Transverse colon (tissue), 4 donors: ENCODE measurements at regions not wholly inside any gene's neighbourhood (a gene's known extent, or its start where the extent isn't known, plus 50 kb on each side); places are given as distances from the start of the nearest gene placed in this dataset.

Experiments used
- DNase-seq: peaks from one replicate; pipeline ENCODE4 v3.0.0-alpha.2; 2019
- H3K27ac ChIP-seq, 4 donors: fragments of 200-600 bp; sonication (generic); 2 replicates each; pipeline ENCODE4 v1.5.1; 2016 to 2018; ENCODE audit warnings: inconsistent platforms in 4 of 4
- H3K27me3 ChIP-seq: fragments of 200-600 bp; sonication (generic); 2 replicates; pipeline ENCODE4 v1.5.1; 2017; ENCODE audit warnings: inconsistent platforms
- H3K36me3 ChIP-seq, 4 donors: fragments of 200-600 bp; sonication (generic); 2 replicates each; pipeline ENCODE4 v1.5.1; 2017 to 2019; ENCODE audit warnings: inconsistent platforms in 4 of 4
- H3K4me1 ChIP-seq, 4 donors: fragments of 200-600 bp; sonication (generic); 2 replicates each; pipeline ENCODE4 v1.5.1; 2017 to 2020; ENCODE audit warnings: inconsistent platforms in 4 of 4
- H3K4me3 ChIP-seq, 4 donors: fragments of 200-600 bp; sonication (generic); 1 replicate in 1 of 4; 2 replicates in 3 of 4; pipeline versions ENCODE4 v1.5.1 to v1.6.1; 2017 to 2019; ENCODE audit warnings: inconsistent platforms in 4 of 4
- H3K9me3 ChIP-seq, 2 donors: fragments of 200-600 bp; sonication (generic); 2 replicates each; pipeline ENCODE4 v1.5.1; 2017 to 2019; ENCODE audit warnings: inconsistent platforms in 2 of 2
- EP300 ChIP-seq: sonication (generic); formaldehyde crosslinking; IDR thresholded peaks from one replicate; pipeline ENCODE4 v1.6.1; 2017; ENCODE audit warnings: antibody characterized with exemption, low read depth
- POLR2A ChIP-seq: fragments of 450-650 bp; IDR thresholded peaks from one replicate; pipeline ENCODE4 v1.6.1; 2016; ENCODE audit warnings: antibody characterized with exemption, mild to moderate bottlenecking, moderate library complexity
- POLR2AphosphoS5 ChIP-seq, 3 donors: sonication (generic); formaldehyde crosslinking; IDR thresholded peaks; one replicate each; pipeline ENCODE4 v1.6.1; 2016; ENCODE audit warnings: antibody characterized with exemption in 3 of 3
- WGBS, 2 donors: methylation state at CpG; one replicate each; pipeline ENCODE4 v1.1.5; 2018; ENCODE audit warnings: low coverage in 1 of 2; 5-methylcytosine and 5-hydroxymethylcytosine counted together
- in situ Hi-C, 4 donors: fragments of 200-750 bp; cut with MboI; loops; one replicate each; pipeline versions ENCODE4 v1.15.0 to v1.15.1; 2017; ENCODE audit warnings: low sequenced_read_pairs in 3 of 4, low pct_ligation_motif_present in 1 of 4, low pct_unique_long_range_greater_than_20kb in 1 of 4
- intact Hi-C: fragments of 100-400 bp; cut with DNase I; formaldehyde crosslinking; loops from one replicate; pipeline ENCODE4 v1.15.1; 2023; ENCODE audit warnings: low total_unique reads
- TF ChIP-seq, protein P1 (sequence below), 5 experiments: fragments of 200-600 bp in 3 of 5; fragments of 450-650 bp in 2 of 5; sonication (generic) in 3 of 5; IDR thresholded peaks; 1 replicate in 2 of 5; 2 replicates in 3 of 5; pipeline ENCODE4 v1.5.1; 2016 to 2017; ENCODE audit warnings: antibody characterized with exemption in 5 of 5, inconsistent platforms in 3 of 5, mild to moderate bottlenecking in 2 of 5, moderate library complexity in 1 of 5

DNA sequence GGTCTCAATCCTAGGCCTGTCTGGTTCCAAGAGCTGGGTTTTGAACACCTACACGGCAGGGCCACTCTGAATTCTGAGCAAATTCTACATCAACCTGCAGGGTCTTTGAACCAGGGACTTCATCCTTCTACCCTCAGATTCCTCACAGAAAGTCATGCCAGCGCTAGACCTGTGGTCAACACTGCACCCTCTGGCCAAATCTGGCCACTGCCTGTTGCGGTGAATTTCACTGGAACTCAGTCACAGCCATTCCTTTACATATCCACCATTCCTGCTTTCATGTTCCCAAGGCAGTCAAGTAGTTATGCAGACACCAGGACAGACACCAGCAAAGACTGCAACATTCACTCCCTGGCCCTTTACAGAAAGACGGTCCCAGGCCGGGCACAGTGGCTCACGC lies 144.6 kb downstream of the C16orf95 start:
- Histone ChIP-seq H3K27me3 (peaks cover 6% of the 10 kb centered on the region), H3K36me3 (no peaks in the 10 kb centered on the region), H3K4me1 (no peaks in the 10 kb centered on the region), H3K4me3 (no peak overlapping the region), H3K9me3 (no peaks in the 10 kb centered on the region), H3K27ac (no peak overlapping the region)
- in situ Hi-C loops = no loop called here
- 93% methylated on average over 6 of the region's 6 CpGs; no CpG with 5 or more reads in 1 of the 2 donors for WGBS, 2 donors
- no peak for TF ChIP-seq EP300
- no peak for TF ChIP-seq POLR2AphosphoS5 (IDR thresholded peaks at IDR 0.05)
- TF ChIP-seq, protein P1, sequence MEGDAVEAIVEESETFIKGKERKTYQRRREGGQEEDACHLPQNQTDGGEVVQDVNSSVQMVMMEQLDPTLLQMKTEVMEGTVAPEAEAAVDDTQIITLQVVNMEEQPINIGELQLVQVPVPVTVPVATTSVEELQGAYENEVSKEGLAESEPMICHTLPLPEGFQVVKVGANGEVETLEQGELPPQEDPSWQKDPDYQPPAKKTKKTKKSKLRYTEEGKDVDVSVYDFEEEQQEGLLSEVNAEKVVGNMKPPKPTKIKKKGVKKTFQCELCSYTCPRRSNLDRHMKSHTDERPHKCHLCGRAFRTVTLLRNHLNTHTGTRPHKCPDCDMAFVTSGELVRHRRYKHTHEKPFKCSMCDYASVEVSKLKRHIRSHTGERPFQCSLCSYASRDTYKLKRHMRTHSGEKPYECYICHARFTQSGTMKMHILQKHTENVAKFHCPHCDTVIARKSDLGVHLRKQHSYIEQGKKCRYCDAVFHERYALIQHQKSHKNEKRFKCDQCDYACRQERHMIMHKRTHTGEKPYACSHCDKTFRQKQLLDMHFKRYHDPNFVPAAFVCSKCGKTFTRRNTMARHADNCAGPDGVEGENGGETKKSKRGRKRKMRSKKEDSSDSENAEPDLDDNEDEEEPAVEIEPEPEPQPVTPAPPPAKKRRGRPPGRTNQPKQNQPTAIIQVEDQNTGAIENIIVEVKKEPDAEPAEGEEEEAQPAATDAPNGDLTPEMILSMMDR (IDR thresholded peaks at IDR 0.05) = no peak
- TF ChIP-seq POLR2A = no peak
- no peak for DNase-seq
- intact Hi-C loops = no loop called here

DNA sequence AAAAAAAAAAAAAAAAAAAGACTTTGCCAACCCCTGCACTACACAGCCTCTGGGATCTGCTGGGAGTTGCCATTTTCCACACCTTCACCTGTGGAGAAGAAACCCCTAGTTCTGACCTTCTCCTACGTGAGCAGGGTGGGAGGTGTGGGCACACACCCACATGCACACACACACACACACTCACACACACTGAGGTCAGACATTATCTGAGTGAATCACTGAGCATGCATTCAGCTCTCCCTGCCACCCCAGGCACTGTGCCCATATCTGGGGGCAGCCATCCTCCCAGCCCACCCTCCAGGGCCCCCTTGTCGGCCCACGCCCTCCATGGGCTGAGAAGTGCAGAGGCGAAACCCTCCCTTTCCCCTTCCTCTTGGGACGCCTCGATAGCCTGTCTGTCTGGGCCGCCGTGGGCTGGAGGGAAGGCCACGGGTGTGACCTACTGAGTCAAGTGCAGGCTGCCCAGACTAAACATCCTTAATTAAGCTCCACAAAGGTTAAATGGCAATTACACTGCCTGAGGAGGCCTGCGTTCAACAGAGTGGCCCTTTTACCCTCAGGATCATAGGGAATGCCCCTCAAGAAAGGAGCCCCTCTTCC lies 143.8 kb downstream of the C16orf95 start:
- WGBS, 2 donors = 40 to 53% methylated on average over 1 to 2 of the region's 10 CpGs
- no peaks in the 10 kb centered on the region for H3K36me3 ChIP-seq
- H3K9me3 ChIP-seq = no peaks in the 10 kb centered on the region
- no peak overlapping the region for H3K27ac ChIP-seq
- in situ Hi-C loops = no loop called here
- DNase-seq = no peak
- intact Hi-C loops = no loop called here
- TF ChIP-seq, protein P1 (IDR thresholded peaks at IDR 0.05) = no peak
- no peak for TF ChIP-seq POLR2AphosphoS5 (IDR thresholded peaks at IDR 0.05)
- TF ChIP-seq EP300 = no peak
- no peak for TF ChIP-seq POLR2A
- no peaks in the 10 kb centered on the region for H3K4me1 ChIP-seq
- H3K27me3 ChIP-seq = peaks cover 13% of the 10 kb centered on the region
- H3K4me3 ChIP-seq = no peak overlapping the region

DNA sequence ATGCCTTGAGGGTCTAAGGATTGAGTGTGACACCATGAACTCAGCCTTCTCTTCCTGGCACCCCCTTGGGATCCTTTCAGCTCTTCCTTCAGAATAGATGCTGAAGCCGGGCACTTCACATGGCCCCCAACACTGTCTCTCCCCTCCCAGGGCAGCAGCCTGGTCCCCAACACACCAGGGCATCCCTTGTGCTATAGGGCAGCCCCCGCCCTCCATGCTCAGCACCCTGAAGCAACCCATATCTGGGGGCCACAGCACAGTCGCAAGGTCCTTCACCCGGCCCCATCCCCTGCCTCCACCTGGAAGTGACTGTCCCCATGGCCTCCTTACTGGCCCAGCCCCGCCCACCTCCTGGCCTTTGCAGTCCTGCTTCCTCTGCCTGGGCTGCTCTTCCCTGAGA lies 143.1 kb downstream of the C16orf95 start:
- DNase-seq = no peak
- WGBS, 2 donors = 71% methylated on average over 1 to 5 of the region's 5 CpGs

DNA sequence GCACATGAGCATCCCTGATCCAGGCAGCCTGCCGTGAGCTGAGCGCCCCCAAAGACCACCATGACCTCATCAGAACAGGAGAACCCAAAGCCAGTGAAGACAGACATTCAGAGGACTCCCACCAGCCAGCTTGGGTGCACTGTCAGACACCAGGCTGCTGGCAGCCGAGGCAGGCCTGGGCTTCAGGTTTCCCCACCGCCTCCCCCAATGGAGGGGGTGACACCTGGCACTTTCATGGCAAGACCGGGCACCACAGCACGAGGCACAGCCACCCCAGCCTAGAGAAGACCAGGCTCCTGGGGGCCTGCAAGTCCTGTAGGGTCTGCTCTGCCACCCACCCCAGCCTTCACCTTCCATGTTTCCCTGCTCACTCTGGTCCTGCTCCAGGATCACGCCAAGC lies 140.5 kb downstream of the C16orf95 start:
- DNase-seq = no peak
- TF ChIP-seq, protein P1 (IDR thresholded peaks at IDR 0.05) = no peak
- TF ChIP-seq EP300 = no peak
- no peak for TF ChIP-seq POLR2A
- TF ChIP-seq POLR2AphosphoS5 (IDR thresholded peaks at IDR 0.05) = no peak
- Histone ChIP-seq H3K27ac (no peak overlapping the region), H3K27me3 (peaks cover 13% of the 10 kb centered on the region), H3K36me3 (no peaks in the 10 kb centered on the region), H3K4me1 (no peaks in the 10 kb centered on the region), H3K4me3 (no peak overlapping the region), H3K9me3 (no peaks in the 10 kb centered on the region)
- intact Hi-C loops (no loop called here), in situ Hi-C loops (loop anchor here in 1 of 4 donors (25.0 kb wide), 1 partner anchor 111 kb away; no protein-coding TSS in a partner anchor)
- 92% methylated on average over 7 of the region's 7 CpGs; no CpG with 5 or more reads in 1 of the 2 donors for WGBS, 2 donors

More for the DNA sequence above, 143.1 kb downstream of the C16orf95 start:
- no peaks in the 10 kb centered on the region for H3K9me3 ChIP-seq
- no peaks in the 10 kb centered on the region for H3K36me3 ChIP-seq
- H3K4me1 ChIP-seq = no peaks in the 10 kb centered on the region
- peaks cover 13% of the 10 kb centered on the region for H3K27me3 ChIP-seq
- H3K4me3 ChIP-seq = no peak overlapping the region
- in situ Hi-C loops (no loop called here), intact Hi-C loops (no loop called here)
- no peak overlapping the region for H3K27ac ChIP-seq
- TF ChIP-seq EP300 = no peak
- no peak for TF ChIP-seq POLR2AphosphoS5 (IDR thresholded peaks at IDR 0.05)
- TF ChIP-seq POLR2A = no peak
- TF ChIP-seq, protein P1 (IDR thresholded peaks at IDR 0.05) = no peak
